OCI-LY1 (cell line): ENCODE measurements at regions not wholly inside any gene's neighbourhood (a gene's known extent, or its start where the extent isn't known, plus 50 kb on each side); places are given as distances from the start of the nearest gene placed in this dataset.

ENCODE experiments used
- H2AFZ ChIP-seq: fragments of 200-600 bp; sonication (generic), shearing (Covaris generic); 2 replicates; pipeline ENCODE4 v1.6.0; 2014; ENCODE audit warnings: antibody characterized with exemption, mild to moderate bottlenecking, low read length
- H3F3A ChIP-seq: fragments of 200-600 bp; sonication (generic), shearing (Covaris generic); 2 replicates; pipeline ENCODE4 v1.6.0; 2014; ENCODE audit warnings: mild to moderate bottlenecking, antibody characterized with exemption, low read length, moderate library complexity; ENCODE audit not compliant: insufficient read depth
- H3K27ac ChIP-seq: fragments of 200-600 bp; sonication (generic); 2 replicates; pipeline ENCODE4 v1.5.1; 2014; ENCODE audit warnings: low read length, mixed run types, mild to moderate bottlenecking, low read depth; ENCODE audit not compliant: poor library complexity, severe bottlenecking
- H3K27me3 ChIP-seq: fragments of 200-600 bp; sonication (generic); 2 replicates; pipeline ENCODE4 v1.6.0; 2014; ENCODE audit warnings: antibody characterized with exemption, mild to moderate bottlenecking, low read length, moderate library complexity; ENCODE audit not compliant: insufficient read depth
- H3K36me3 ChIP-seq: fragments of 200-600 bp; sonication (generic); 2 replicates; pipeline ENCODE4 v1.6.1; 2014; ENCODE audit warnings: mild to moderate bottlenecking, antibody characterized with exemption, low read length, moderate library complexity, mixed read lengths; ENCODE audit not compliant: insufficient read depth
- H3K4me1 ChIP-seq: fragments of 200-600 bp; sonication (generic); 2 replicates; pipeline ENCODE4 v1.5.1; 2014; ENCODE audit warnings: mild to moderate bottlenecking, low read length, moderate library complexity; ENCODE audit not compliant: insufficient read depth, severe bottlenecking
- H3K4me2 ChIP-seq: fragments of 200-600 bp; sonication (generic), shearing (Covaris generic); 2 replicates; pipeline ENCODE4 v1.6.1; 2014; ENCODE audit warnings: low read length
- H3K4me3 ChIP-seq: fragments of 200-600 bp; sonication (generic); 2 replicates; pipeline ENCODE4 v1.5.1; 2014; ENCODE audit warnings: low read length, low read depth, mild to moderate bottlenecking, mixed read lengths; ENCODE audit not compliant: poor library complexity, severe bottlenecking
- H3K79me2 ChIP-seq: fragments of 200-600 bp; shearing (Covaris generic); 2 replicates; pipeline ENCODE4 v1.6.1; 2016; ENCODE audit warnings: mixed run types, low read length, mixed read lengths; ENCODE audit not compliant: insufficient read depth
- H3K9ac ChIP-seq: fragments of 200-600 bp; sonication (generic), shearing (Covaris generic); 2 replicates; pipeline ENCODE4 v1.6.1; 2014; ENCODE audit warnings: mild to moderate bottlenecking, low read length, mixed read lengths
- H3K9me2 ChIP-seq: fragments of 200-600 bp; sonication (generic), shearing (Covaris generic); 2 replicates; pipeline ENCODE4 v1.6.1; 2014; ENCODE audit warnings: low read depth, mild to moderate bottlenecking, low read length, mixed read lengths
- H3K9me3 ChIP-seq: fragments of 200-600 bp; shearing (Covaris generic); 2 replicates; pipeline ENCODE4 v1.6.1; 2014; ENCODE audit warnings: low read length, mixed read lengths
- H4K20me1 ChIP-seq: fragments of 200-600 bp; sonication (generic), shearing (Covaris generic); 2 replicates; pipeline ENCODE4 v1.6.0; 2016; ENCODE audit warnings: mild to moderate bottlenecking, low read length; ENCODE audit not compliant: insufficient read depth
- CTCF ChIP-seq: fragments of 200-600 bp; sonication (generic), shearing (Covaris generic); IDR thresholded peaks from 2 replicates; pipeline ENCODE4 v1.5.1; 2017; ENCODE audit warnings: mild to moderate bottlenecking, antibody characterized with exemption, low read length, moderate library complexity, mixed read lengths
- EZH2 ChIP-seq: fragments of 200-600 bp; sonication (generic), shearing (Covaris generic); IDR thresholded peaks from 2 replicates; pipeline ENCODE4 v1.8.0; 2017; ENCODE audit warnings: borderline replicate concordance, mixed run types, mild to moderate bottlenecking, antibody characterized with exemption, low read length, moderate library complexity, mixed read lengths

- no peaks in the 10 kb centered on the region for H3K27me3 ChIP-seq
- no peaks in the 10 kb centered on the region for H3K4me1 ChIP-seq
- no peaks in the 10 kb centered on the region for H4K20me1 ChIP-seq
- no peak overlapping the region for H3K4me3 ChIP-seq
- H3K9me2 ChIP-seq: no peaks in the 10 kb centered on the region
- no peak overlapping the region for H3K27ac ChIP-seq
- no peaks in the 10 kb centered on the region for H3F3A ChIP-seq
- H3K9ac ChIP-seq: no peak overlapping the region
- no peaks in the 10 kb centered on the region for H3K36me3 ChIP-seq
- H3K79me2 ChIP-seq: no peaks in the 10 kb centered on the region
- H2AFZ ChIP-seq: no peak overlapping the region
- peak; percentile 33; the same call in 1 of the 2 replicates for TF ChIP-seq CTCF
- TF ChIP-seq EZH2: no peak
- H3K9me3 ChIP-seq: no peaks in the 10 kb centered on the region
- no peak overlapping the region for H3K4me2 ChIP-seq
Observed at GRCh38 chr4:180557348-180557747, 1685.9 kb upstream of the TENM3 start.

GRCh38 chr4:180557950-180558349 lies 1685.3 kb upstream of the TENM3 start:
- Histone ChIP-seq H3K36me3 (no peaks in the 10 kb centered on the region), H2AFZ (no peak overlapping the region), H3K4me1 (no peaks in the 10 kb centered on the region), H3K27me3 (no peaks in the 10 kb centered on the region), H3K79me2 (no peaks in the 10 kb centered on the region), H3K9ac (no peak overlapping the region), H3K27ac (no peak overlapping the region), H3K4me2 (no peak overlapping the region), H4K20me1 (no peaks in the 10 kb centered on the region), H3F3A (no peaks in the 10 kb centered on the region), H3K4me3 (no peak overlapping the region), H3K9me2 (no peaks in the 10 kb centered on the region), H3K9me3 (no peaks in the 10 kb centered on the region)
- TF ChIP-seq CTCF (no peak), EZH2 (no peak)

GRCh38 chr4:180558427-180558826 lies 1684.8 kb upstream of the TENM3 start:
- Histone ChIP-seq H3K4me2 (no peak overlapping the region), H3K9me3 (no peaks in the 10 kb centered on the region), H3K27me3 (no peaks in the 10 kb centered on the region), H3K4me1 (no peaks in the 10 kb centered on the region), H3F3A (no peaks in the 10 kb centered on the region), H3K27ac (no peak overlapping the region), H3K79me2 (no peaks in the 10 kb centered on the region), H3K4me3 (no peak overlapping the region), H4K20me1 (no peaks in the 10 kb centered on the region), H3K9ac (no peak overlapping the region), H3K9me2 (no peaks in the 10 kb centered on the region), H3K36me3 (no peaks in the 10 kb centered on the region), H2AFZ (no peak overlapping the region)
- TF ChIP-seq CTCF (no peak), EZH2 (no peak)
